ENCODE measurements at regions not wholly inside any gene's neighbourhood (a gene's known extent, or its start where the extent isn't known, plus 50 kb on each side); places are given as distances from the start of the nearest gene placed in this dataset.

DNA sequence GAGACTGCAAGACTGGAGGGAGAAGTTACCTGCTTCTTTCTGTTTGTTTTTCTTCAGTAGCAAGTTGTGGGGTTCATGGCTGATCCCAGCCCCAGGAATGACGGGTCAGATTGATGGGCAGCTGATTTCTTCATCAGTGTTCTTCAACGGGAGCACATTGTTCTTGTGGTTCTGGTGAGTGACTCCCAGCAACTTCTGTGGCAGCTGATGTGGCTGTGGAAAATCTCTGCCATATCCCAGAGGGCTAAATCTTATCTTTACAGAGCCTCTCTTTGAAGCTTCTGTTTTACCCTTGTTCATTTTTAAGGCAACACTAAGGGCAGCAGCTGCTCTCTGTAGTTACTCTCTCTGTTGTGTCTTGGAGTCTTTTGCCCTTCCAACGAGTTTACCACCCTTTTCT, 710.3 kb downstream of the PRELID2 start (continued):
- TF ChIP-seq, protein P1, sequence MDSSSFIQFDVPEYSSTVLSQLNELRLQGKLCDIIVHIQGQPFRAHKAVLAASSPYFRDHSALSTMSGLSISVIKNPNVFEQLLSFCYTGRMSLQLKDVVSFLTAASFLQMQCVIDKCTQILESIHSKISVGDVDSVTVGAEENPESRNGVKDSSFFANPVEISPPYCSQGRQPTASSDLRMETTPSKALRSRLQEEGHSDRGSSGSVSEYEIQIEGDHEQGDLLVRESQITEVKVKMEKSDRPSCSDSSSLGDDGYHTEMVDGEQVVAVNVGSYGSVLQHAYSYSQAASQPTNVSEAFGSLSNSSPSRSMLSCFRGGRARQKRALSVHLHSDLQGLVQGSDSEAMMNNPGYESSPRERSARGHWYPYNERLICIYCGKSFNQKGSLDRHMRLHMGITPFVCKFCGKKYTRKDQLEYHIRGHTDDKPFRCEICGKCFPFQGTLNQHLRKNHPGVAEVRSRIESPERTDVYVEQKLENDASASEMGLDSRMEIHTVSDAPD (CRISPR knock-in tag; IDR thresholded peaks at IDR 0.05), result no peak

DNA sequence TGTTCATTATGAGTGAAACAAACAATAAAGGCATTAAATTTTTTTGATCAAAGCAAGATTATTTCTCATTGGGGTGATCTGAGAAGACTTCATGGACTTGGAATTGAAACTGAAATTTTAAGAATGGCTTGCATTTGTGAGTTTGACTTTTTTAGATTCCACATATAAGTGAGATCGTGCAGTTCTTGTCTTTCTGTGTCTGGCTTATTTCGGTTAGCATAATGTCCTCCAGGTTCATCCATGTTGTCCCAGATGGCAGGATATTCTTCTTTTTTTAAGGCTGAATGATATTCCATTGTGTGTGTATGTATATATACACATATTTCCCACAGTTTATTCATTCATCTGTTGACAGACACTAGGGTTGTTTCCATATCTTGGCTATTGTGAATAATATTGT, 716.5 kb downstream of the PRELID2 start:
- ChIA-PET POLR2A (no interaction called here), CTCF (ENCODE audit: low intra/inter-chr PET ratio) (no interaction called here)
- 0% methylated on average over 2 of the region's 2 CpGs for WGBS (ENCODE audit: insufficient coverage, low coverage, missing lambda C conversion rate)

More for the DNA sequence above, 716.5 kb downstream of the PRELID2 start:
- no TSS peak for BruUV-seq (replicated peaks)
- H3K27ac ChIP-seq (ENCODE audit: extremely low read depth, low read depth, low read length), result no peak overlapping the region
- no peak for TF ChIP-seq GTF2E2 (tag; IDR thresholded peaks at IDR 0.05)
- TF ChIP-seq ZNF668 (CRISPR knock-in tag; IDR thresholded peaks at IDR 0.05), result no peak
- no peak for TF ChIP-seq ZC3H11A (IDR thresholded peaks at IDR 0.05; ENCODE audit: low read depth, low read length)
- TF ChIP-seq SRF (CRISPR knock-in tag; IDR thresholded peaks at IDR 0.05), result no peak
- TF ChIP-seq CBX1 (IDR thresholded peaks at IDR 0.05; ENCODE audit: low read depth), result no peak
- no peak for TF ChIP-seq NFIX (CRISPR knock-in tag; IDR thresholded peaks at IDR 0.05; ENCODE audit: low read depth)
- TF ChIP-seq ZNF77 (CRISPR knock-in tag; IDR thresholded peaks at IDR 0.05), result no peak
- TF ChIP-seq, protein P2, sequence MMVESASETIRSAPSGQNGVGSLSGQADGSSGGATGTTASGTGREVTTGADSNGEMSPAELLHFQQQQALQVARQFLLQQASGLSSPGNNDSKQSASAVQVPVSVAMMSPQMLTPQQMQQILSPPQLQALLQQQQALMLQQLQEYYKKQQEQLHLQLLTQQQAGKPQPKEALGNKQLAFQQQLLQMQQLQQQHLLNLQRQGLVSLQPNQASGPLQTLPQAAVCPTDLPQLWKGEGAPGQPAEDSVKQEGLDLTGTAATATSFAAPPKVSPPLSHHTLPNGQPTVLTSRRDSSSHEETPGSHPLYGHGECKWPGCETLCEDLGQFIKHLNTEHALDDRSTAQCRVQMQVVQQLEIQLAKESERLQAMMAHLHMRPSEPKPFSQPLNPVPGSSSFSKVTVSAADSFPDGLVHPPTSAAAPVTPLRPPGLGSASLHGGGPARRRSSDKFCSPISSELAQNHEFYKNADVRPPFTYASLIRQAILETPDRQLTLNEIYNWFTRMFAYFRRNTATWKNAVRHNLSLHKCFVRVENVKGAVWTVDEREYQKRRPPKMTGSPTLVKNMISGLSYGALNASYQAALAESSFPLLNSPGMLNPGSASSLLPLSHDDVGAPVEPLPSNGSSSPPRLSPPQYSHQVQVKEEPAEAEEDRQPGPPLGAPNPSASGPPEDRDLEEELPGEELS (CRISPR knock-in tag; IDR thresholded peaks at IDR 0.05; ENCODE audit: borderline replicate concordance), result no peak
- TF ChIP-seq BACH1 (tag; IDR thresholded peaks at IDR 0.05), result no peak
- no peak overlapping the region for H3K9ac ChIP-seq (ENCODE audit: insufficient read depth in 1 of 2, low read depth in 2 of 2, low read length in 2 of 2)
- DNase-seq (ENCODE audit: extremely low read depth in 1 of 4, low spot score in 3 of 4) (no peak), ATAC-seq (no peak), FAIRE-seq (no peak)
- no peaks in the 10 kb centered on the region; the same call in 1 of the 2 replicates for H3K9me3 ChIP-seq (replicated peaks; ENCODE audit: control insufficient read depth, insufficient read depth, low read depth, low read length)
- no peaks in the 10 kb centered on the region for H3K79me2 ChIP-seq (ENCODE audit: control insufficient read depth, insufficient read depth, low read length)
- H3K4me1 ChIP-seq (replicated peaks in 1 of 2; ENCODE audit: control insufficient read depth in 2 of 2, insufficient read depth in 2 of 2, low read length in 2 of 2), result no peaks in the 10 kb centered on the region
- no peaks in the 10 kb centered on the region for H3K27me3 ChIP-seq (ENCODE audit: control insufficient read depth in 2 of 2, insufficient read depth in 2 of 2, low read length in 2 of 2)
- no peak overlapping the region for H3K4me3 ChIP-seq
- no peaks in the 10 kb centered on the region for H3K36me3 ChIP-seq (ENCODE audit: control insufficient read depth, insufficient read depth, low read length)
- in situ Hi-C loops (cut with MboI), result no loop called here
- H3K4me2 ChIP-seq (ENCODE audit: insufficient read depth, low read length), result no peak overlapping the region
- H4K20me1 ChIP-seq (replicated peaks; ENCODE audit: control insufficient read depth, insufficient read depth, low read length), result no peaks in the 10 kb centered on the region
- intact Hi-C loops (cut with micrococcal nuclease), result no loop called here
- H3K9me1 ChIP-seq (ENCODE audit: control insufficient read depth, insufficient read depth, low read length), result no peaks in the 10 kb centered on the region
- no peak overlapping the region for H2AFZ ChIP-seq (ENCODE audit: low read depth, low read length)

All from K562 (cell line).